Activated CD8-positive, alpha-beta T cell treated with anti-CD3 and anti-CD28 coated beads, Interleukin-2, amount 10 ng/mL, durations not matched to agents 7 days and 5 days (primary cell): ENCODE measurements at regions not wholly inside any gene's neighbourhood (a gene's known extent, or its start where the extent isn't known, plus 50 kb on each side); places are given as distances from the start of the nearest gene placed in this dataset.

Experiments used
- ATAC-seq: fragments of 150-1000 bp; cut with Tn5 transposase; one replicate; pipeline ENCODE4 v1.10.0; 2021; ENCODE audit warnings: moderate library complexity
- CTCF ChIA-PET: fragments of 350-600 bp; sonication (Branson Sonifier 250); formaldehyde crosslinking; loops from one replicate; lab custom pipeline; 2021; ENCODE audit warnings: antibody characterized with exemption; lab: Charles Lee
- POLR2A ChIA-PET: fragments of 350-600 bp; sonication (Branson Sonifier 250); formaldehyde crosslinking; loops from one replicate; lab custom pipeline; 2021; ENCODE audit warnings: antibody characterized with exemption; lab: Charles Lee
- DNase-seq: peaks from one replicate; pipeline ENCODE4 v3.0.0-alpha.2; 2020
- H3K27ac Mint-ChIP-seq: one replicate; pipeline ENCODE4 v1.8.0; 2021; ENCODE audit warnings: mild to moderate bottlenecking, mixed read lengths
- H3K27me3 Mint-ChIP-seq: one replicate; pipeline ENCODE4 v1.8.0; 2021; ENCODE audit warnings: low read depth, mixed read lengths
- H3K36me3 Mint-ChIP-seq: one replicate; pipeline ENCODE4 v1.8.0; 2021; ENCODE audit warnings: low read depth, mixed read lengths
- H3K4me1 Mint-ChIP-seq: one replicate; pipeline ENCODE4 v1.8.0; 2021; ENCODE audit warnings: low read depth, mixed read lengths
- H3K4me3 Mint-ChIP-seq: one replicate; pipeline ENCODE4 v1.8.0; 2021; ENCODE audit warnings: mild to moderate bottlenecking, mixed read lengths
- H3K9me3 Mint-ChIP-seq: one replicate; pipeline ENCODE4 v1.8.0; 2022; ENCODE audit warnings: mixed read lengths; ENCODE audit not compliant: insufficient read depth

DNA sequence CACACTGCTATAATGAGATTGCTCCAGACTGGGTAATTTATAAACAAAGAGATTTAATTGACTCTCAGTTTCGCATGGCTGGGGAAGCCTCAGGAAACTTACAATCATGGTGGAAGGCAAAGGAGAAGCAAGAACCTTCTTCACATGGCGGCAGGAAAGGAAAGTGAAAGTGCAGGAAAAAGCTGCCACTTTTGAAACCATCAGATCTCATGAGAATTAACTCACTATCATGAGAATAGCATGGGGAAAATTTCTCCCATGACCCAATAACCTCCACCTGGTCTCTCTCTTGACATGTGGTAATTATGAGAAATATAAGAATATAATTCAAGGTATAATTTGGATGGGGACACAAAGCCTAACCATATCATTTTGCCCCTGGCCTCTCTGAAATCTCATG is 884.2 kb downstream of the GLUD2 start:
- no peak for DNase-seq
- Mint-ChIP-seq H3K27me3 (no peaks in the 10 kb centered on the region), H3K27ac (no peak overlapping the region), H3K9me3 (no peaks in the 10 kb centered on the region), H3K4me3 (no peak overlapping the region), H3K4me1 (no peaks in the 10 kb centered on the region), H3K36me3 (no peaks in the 10 kb centered on the region)
- ATAC-seq: no peak
- POLR2A ChIA-PET: no interaction called here
- CTCF ChIA-PET: no interaction called here

- CTCF ChIA-PET: no interaction called here
- no peaks in the 10 kb centered on the region for H3K4me1 Mint-ChIP-seq
- no peaks in the 10 kb centered on the region for H3K36me3 Mint-ChIP-seq
- H3K9me3 Mint-ChIP-seq: no peaks in the 10 kb centered on the region
- ATAC-seq: no peak
- no peak overlapping the region for H3K27ac Mint-ChIP-seq
- POLR2A ChIA-PET: no interaction called here
- no peak overlapping the region for H3K4me3 Mint-ChIP-seq
- H3K27me3 Mint-ChIP-seq: no peaks in the 10 kb centered on the region
- no peak for DNase-seq
Observed at GRCh38 chrX:121932688-121933087, 885.3 kb downstream of the GLUD2 start.

GRCh38 chrX:121949041-121949760 is 901.8 kb downstream of the GLUD2 start:
- ChIA-PET POLR2A (no interaction called here), CTCF (no interaction called here)
- Mint-ChIP-seq H3K27ac (no peak overlapping the region), H3K4me1 (no peaks in the 10 kb centered on the region), H3K9me3 (no peaks in the 10 kb centered on the region), H3K27me3 (no peaks in the 10 kb centered on the region), H3K36me3 (no peaks in the 10 kb centered on the region), H3K4me3 (no peak overlapping the region)
- no peak for ATAC-seq
- DNase-seq: no peak

DNA sequence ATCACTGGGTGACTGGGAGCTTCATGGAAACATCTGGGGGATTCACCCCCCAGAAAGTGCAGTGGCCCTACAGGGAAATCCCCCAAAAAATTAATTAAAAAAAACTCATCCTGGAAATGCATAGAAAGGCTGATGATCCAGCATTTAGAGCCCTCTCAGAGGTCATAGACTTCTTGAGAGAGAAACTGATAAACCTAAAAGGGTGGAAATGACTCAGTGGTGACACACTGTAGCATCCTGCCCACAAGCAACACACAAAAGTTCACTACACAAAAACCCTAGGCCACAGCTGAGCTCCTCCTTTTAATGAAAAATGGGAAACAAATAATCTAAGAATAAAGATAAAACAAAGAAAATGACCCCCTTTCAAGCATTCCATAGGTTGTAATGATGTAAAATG is 911.5 kb downstream of the GLUD2 start:
- ChIA-PET CTCF (no interaction called here), POLR2A (no interaction called here)
- Mint-ChIP-seq H3K27me3 (no peaks in the 10 kb centered on the region), H3K9me3 (no peaks in the 10 kb centered on the region), H3K4me1 (no peaks in the 10 kb centered on the region), H3K4me3 (no peak overlapping the region), H3K27ac (no peak overlapping the region), H3K36me3 (no peaks in the 10 kb centered on the region)
- ATAC-seq (no peak), DNase-seq (no peak)

DNA sequence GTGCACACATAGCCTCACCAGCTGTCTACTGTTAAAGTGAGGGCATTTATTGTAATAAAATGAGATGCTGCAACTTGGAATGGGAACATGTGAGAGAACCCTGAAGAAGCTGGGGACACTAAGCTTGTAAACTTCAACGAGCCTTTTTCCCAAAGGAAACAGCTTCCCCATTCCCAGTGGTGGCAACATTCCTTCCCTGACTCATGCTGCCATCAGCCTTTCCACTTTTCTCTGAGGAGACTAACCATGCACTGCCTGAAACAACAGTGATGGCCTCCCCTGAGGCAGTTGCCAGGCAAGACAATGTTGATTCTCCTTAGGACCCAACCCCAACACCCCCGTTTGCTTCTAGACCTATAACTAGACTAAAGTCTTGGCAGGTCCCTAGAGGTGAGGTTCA is 928.3 kb downstream of the GLUD2 start:
- no peaks in the 10 kb centered on the region for H3K27me3 Mint-ChIP-seq
- no peak for ATAC-seq

GRCh38 chrX:121987163-121987562 is 939.8 kb downstream of the GLUD2 start:
- H3K4me1 Mint-ChIP-seq: no peaks in the 10 kb centered on the region
- no peaks in the 10 kb centered on the region for H3K27me3 Mint-ChIP-seq
- H3K36me3 Mint-ChIP-seq: no peaks in the 10 kb centered on the region
- no peaks in the 10 kb centered on the region for H3K9me3 Mint-ChIP-seq
- H3K27ac Mint-ChIP-seq: no peak overlapping the region
- ChIA-PET CTCF (no interaction called here), POLR2A (no interaction called here)
- DNase-seq (no peak), ATAC-seq (no peak)
- H3K4me3 Mint-ChIP-seq: no peak overlapping the region

More for the DNA sequence above, 928.3 kb downstream of the GLUD2 start:
- POLR2A ChIA-PET: no interaction called here
- Mint-ChIP-seq H3K4me1 (no peaks in the 10 kb centered on the region), H3K36me3 (no peaks in the 10 kb centered on the region), H3K4me3 (no peak overlapping the region), H3K27ac (no peak overlapping the region), H3K9me3 (no peaks in the 10 kb centered on the region)
- CTCF ChIA-PET: no interaction called here
- DNase-seq: no peak

GRCh38 chrX:121987835-121988234 is 940.4 kb downstream of the GLUD2 start:
- Mint-ChIP-seq H3K27ac (no peak overlapping the region), H3K9me3 (no peaks in the 10 kb centered on the region), H3K4me3 (no peak overlapping the region), H3K36me3 (no peaks in the 10 kb centered on the region), H3K27me3 (no peaks in the 10 kb centered on the region), H3K4me1 (no peaks in the 10 kb centered on the region)
- CTCF ChIA-PET: no interaction called here
- POLR2A ChIA-PET: no interaction called here
- ATAC-seq: no peak
- DNase-seq: no peak

- no peak for ATAC-seq
- Mint-ChIP-seq H3K4me3 (no peak overlapping the region), H3K4me1 (no peaks in the 10 kb centered on the region), H3K36me3 (no peaks in the 10 kb centered on the region), H3K27me3 (no peaks in the 10 kb centered on the region), H3K27ac (no peak overlapping the region), H3K9me3 (no peaks in the 10 kb centered on the region)
- CTCF ChIA-PET: no interaction called here
- POLR2A ChIA-PET: no interaction called here
- DNase-seq: no peak
Observed at GRCh38 chrX:122004127-122004526, 956.7 kb downstream of the GLUD2 start.

DNA sequence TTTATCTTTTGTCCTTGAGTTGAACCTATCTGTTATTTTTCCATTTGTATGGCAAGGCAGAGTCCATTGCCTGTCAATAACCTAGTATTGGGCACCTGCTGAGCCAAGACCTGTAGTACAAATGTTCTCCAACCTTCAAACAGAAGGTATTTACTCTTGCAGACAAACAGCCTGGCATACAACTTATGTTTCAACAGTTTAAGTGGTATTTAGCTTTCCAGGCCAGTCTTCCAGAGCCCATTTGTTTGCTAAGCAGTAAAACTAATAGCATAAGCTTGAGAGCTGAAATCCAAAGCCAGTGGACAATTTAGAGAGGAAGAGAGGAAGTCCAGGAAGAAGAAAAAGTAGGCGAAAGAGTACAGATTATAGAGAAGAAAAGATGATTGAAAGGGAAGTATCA is 979.3 kb downstream of the GLUD2 start:
- POLR2A ChIA-PET: no interaction called here
- ATAC-seq: no peak
- Mint-ChIP-seq H3K27me3 (no peaks in the 10 kb centered on the region), H3K36me3 (no peaks in the 10 kb centered on the region), H3K4me3 (no peak overlapping the region), H3K27ac (no peak overlapping the region), H3K9me3 (no peaks in the 10 kb centered on the region), H3K4me1 (no peaks in the 10 kb centered on the region)
- no peak for DNase-seq
- CTCF ChIA-PET: no interaction called here

- CTCF ChIA-PET: no interaction called here
Observed at GRCh38 chrX:122046226-122046625, 998.8 kb downstream of the GLUD2 start.

GRCh38 chrX:122046815-122047214 is 999.4 kb downstream of the GLUD2 start:
- Mint-ChIP-seq H3K4me1 (no peaks in the 10 kb centered on the region), H3K27me3 (no peaks in the 10 kb centered on the region), H3K4me3 (no peak overlapping the region), H3K27ac (no peak overlapping the region), H3K36me3 (no peaks in the 10 kb centered on the region), H3K9me3 (no peaks in the 10 kb centered on the region)
- ChIA-PET CTCF (no interaction called here), POLR2A (no interaction called here)
- DNase-seq: no peak
- ATAC-seq: no peak

More at GRCh38 chrX:122046226-122046625, 998.8 kb downstream of the GLUD2 start:
- H3K36me3 Mint-ChIP-seq: no peaks in the 10 kb centered on the region
- no peaks in the 10 kb centered on the region for H3K27me3 Mint-ChIP-seq
- H3K27ac Mint-ChIP-seq: no peak overlapping the region
- no peak for ATAC-seq
- no peak for DNase-seq
- POLR2A ChIA-PET: no interaction called here
- H3K4me3 Mint-ChIP-seq: no peak overlapping the region
- no peaks in the 10 kb centered on the region for H3K4me1 Mint-ChIP-seq
- no peaks in the 10 kb centered on the region for H3K9me3 Mint-ChIP-seq

GRCh38 chrX:122047261-122047660 is 999.9 kb downstream of the GLUD2 start:
- H3K27ac Mint-ChIP-seq: no peak overlapping the region
- ChIA-PET CTCF (no interaction called here), POLR2A (no interaction called here)
- H3K9me3 Mint-ChIP-seq: no peaks in the 10 kb centered on the region
- no peak overlapping the region for H3K4me3 Mint-ChIP-seq
- H3K27me3 Mint-ChIP-seq: no peaks in the 10 kb centered on the region
- no peak for DNase-seq
- no peaks in the 10 kb centered on the region for H3K36me3 Mint-ChIP-seq
- no peaks in the 10 kb centered on the region for H3K4me1 Mint-ChIP-seq
- ATAC-seq: no peak

DNA sequence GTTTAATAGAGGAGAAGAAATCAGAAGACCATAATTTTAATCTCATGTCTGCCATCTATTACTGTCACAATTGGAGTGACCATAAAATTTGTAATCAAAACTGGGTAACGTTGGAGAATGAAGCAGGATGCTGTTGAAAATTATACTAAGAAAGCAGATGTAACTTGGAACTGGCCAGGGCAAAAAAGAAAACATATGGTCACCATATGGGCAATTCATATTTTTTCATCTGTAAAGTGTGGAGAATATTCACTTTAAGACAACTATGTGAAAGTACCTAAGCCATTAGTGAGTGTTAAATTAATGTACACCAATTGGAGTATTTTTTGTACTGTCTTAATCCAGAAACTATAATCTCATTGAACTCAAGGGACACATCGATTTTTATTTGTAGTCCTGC is 1008.0 kb downstream of the GLUD2 start:
- CTCF ChIA-PET: no interaction called here
- Mint-ChIP-seq H3K27ac (no peak overlapping the region), H3K4me3 (no peak overlapping the region), H3K27me3 (no peaks in the 10 kb centered on the region), H3K36me3 (no peaks in the 10 kb centered on the region), H3K9me3 (no peaks in the 10 kb centered on the region), H3K4me1 (no peaks in the 10 kb centered on the region)
- ATAC-seq (no peak), DNase-seq (no peak)
- POLR2A ChIA-PET: no interaction called here
